K562 (cell line): ENCODE measurements at regions not wholly inside any gene's neighbourhood (a gene's known extent, or its start where the extent isn't known, plus 50 kb on each side); places are given as distances from the start of the nearest gene placed in this dataset.

ENCODE experiments used
- ATAC-seq: fragments of 200-7000 bp; cut with Tn5 transposase; 3 replicates; pipeline ENCODE4 v1.9.1; 2020; ENCODE audit warnings: moderate library complexity
- BruUV-seq: library from RNA; stranded (reverse); fragments of 400-500 nt; replicated peaks from 2 replicates; lab custom pipeline; 2021; lab: Mats Ljungman, UMichigan
- CTCF ChIA-PET: fragments of 300-600 bp; formaldehyde crosslinking; extraction: SDS; loops from one replicate; lab custom pipeline; 2021; ENCODE audit warnings: low intra/inter-chr PET ratio; lab: Yijun Ruan, JAX
- POLR2A ChIA-PET: fragments of 300-600, 350-650 bp; sonication (Branson Sonifier 250); formaldehyde crosslinking; extraction: SDS; loops from one replicate; lab custom pipeline; 2021; ENCODE audit warnings: antibody characterized with exemption, inconsistent platforms; lab: Yijun Ruan, JAX
- DNase-seq, 4 experiments: peaks; one replicate each; pipeline versions ENCODE4 v3.0.0 to v3.0.0-alpha.2; 2011 to 2018; ENCODE audit warnings: low spot score in 3 of 4, mixed read lengths in 3 of 4; ENCODE audit errors: extremely low read depth in 1 of 4
- FAIRE-seq: peaks from 2 replicates; lab custom pipeline; 2011; peaks lifted over from hg19 to GRCh38; lab: Jason Lieb, UNC
- H2AFZ ChIP-seq: 2 replicates; pipeline ENCODE4 v1.6.0; 2011; ENCODE audit warnings: low read depth, low read length, control low read depth, inconsistent platforms
- H3K27ac ChIP-seq: fragments of 200-600 bp; 3 replicates; pipeline ENCODE4 v1.8.0; 2011; ENCODE audit warnings: low read depth, mild to moderate bottlenecking, control low read depth, inconsistent platforms, low read length, moderate library complexity, mixed read lengths; ENCODE audit errors: extremely low read depth
- H3K27me3 ChIP-seq, 2 experiments: fragments of 300-600 bp in 1 of 2; 2 replicates in 1 of 2; 3 replicates in 1 of 2; pipeline versions ENCODE4 v1.6.0 to v1.8.0; 2011; ENCODE audit warnings: inconsistent platforms in 2 of 2, low read length in 2 of 2, mild to moderate bottlenecking in 1 of 2, mixed read lengths in 1 of 2, moderate library complexity in 1 of 2; ENCODE audit not compliant: control insufficient read depth in 2 of 2, insufficient read depth in 2 of 2
- H3K36me3 ChIP-seq: fragments of 300-600 bp; 3 replicates; pipeline ENCODE4 v1.8.0; 2011; ENCODE audit warnings: mild to moderate bottlenecking, low read length, inconsistent platforms; ENCODE audit not compliant: control insufficient read depth, insufficient read depth
- H3K4me1 ChIP-seq, 2 experiments: fragments of 200-600 bp in 1 of 2; replicated peaks in 1 of 2; 2 replicates in 1 of 2; 3 replicates in 1 of 2; pipeline versions ENCODE4 v1.5.1 to v1.8.0; 2011; ENCODE audit warnings: inconsistent platforms in 2 of 2, low read length in 2 of 2, mild to moderate bottlenecking in 1 of 2, mixed read lengths in 1 of 2, moderate library complexity in 1 of 2; ENCODE audit not compliant: control insufficient read depth in 2 of 2, insufficient read depth in 2 of 2
- H3K4me2 ChIP-seq: 2 replicates; pipeline ENCODE4 v1.6.1; 2011; ENCODE audit warnings: low read length, control low read depth, inconsistent platforms, mixed read lengths; ENCODE audit not compliant: insufficient read depth
- H3K4me3 ChIP-seq: fragments of 200-600 bp; sonication (generic), shearing (Covaris generic); 2 replicates; pipeline ENCODE4 v1.5.1; 2016; ENCODE audit warnings: control low read depth, inconsistent platforms
- H3K79me2 ChIP-seq: fragments of 200-600 bp; 3 replicates; pipeline ENCODE4 v1.8.0; 2011; ENCODE audit warnings: low read length, inconsistent platforms; ENCODE audit not compliant: control insufficient read depth, insufficient read depth
- H3K9ac ChIP-seq, 2 experiments: 2 replicates each; pipeline versions ENCODE4 v1.6.0 to v1.6.1; 2011; ENCODE audit warnings: low read depth in 2 of 2, low read length in 2 of 2, control low read depth in 1 of 2, inconsistent platforms in 1 of 2, mild to moderate bottlenecking in 1 of 2, mixed read lengths in 1 of 2; ENCODE audit not compliant: insufficient read depth in 1 of 2
- H3K9me1 ChIP-seq: one replicate; pipeline ENCODE4 v1.6.0; 2011; ENCODE audit warnings: inconsistent platforms, mild to moderate bottlenecking, low read length, moderate library complexity; ENCODE audit not compliant: control insufficient read depth, insufficient read depth
- H3K9me3 ChIP-seq: replicated peaks from 2 replicates; pipeline ENCODE4 v1.5.1; 2011; ENCODE audit warnings: low read depth, low read length, inconsistent platforms; ENCODE audit not compliant: control insufficient read depth, insufficient read depth
- H4K20me1 ChIP-seq: replicated peaks from 2 replicates; pipeline ENCODE4 v1.6.1; 2011; ENCODE audit warnings: low read length, inconsistent platforms, mixed read lengths; ENCODE audit not compliant: control insufficient read depth, insufficient read depth
- BDP1 ChIP-seq: IDR thresholded peaks from 3 replicates; pipeline ENCODE4 v1.6.1; 2011; ENCODE audit not compliant: insufficient read length, insufficient read depth
- FOXK2 ChIP-seq, 2 experiments: fragments of 450-650 bp; IDR thresholded peaks in 1 of 2; conservative IDR thresholded peaks in 1 of 2; 2 replicates each; pipeline ENCODE4 v1.6.1; 2016; ENCODE audit warnings: low read depth in 2 of 2, mild to moderate bottlenecking in 1 of 2
- HDAC3 ChIP-seq: fragments of 450-650 bp; IDR thresholded peaks from 2 replicates; pipeline ENCODE4 v1.6.1; 2018; ENCODE audit warnings: borderline replicate concordance, mild to moderate bottlenecking, moderate library complexity; ENCODE audit not compliant: partially characterized antibody
- HMG20A ChIP-seq: fragments of 450-650 bp; formaldehyde crosslinking; conservative IDR thresholded peaks from 2 replicates; pipeline ENCODE4 v1.4.0; 2020; ENCODE audit warnings: mild to moderate bottlenecking, mixed read lengths
- MIER1 ChIP-seq: fragments of 450-650 bp; IDR thresholded peaks from 2 replicates; pipeline ENCODE4 v1.6.1; 2016; ENCODE audit warnings: antibody characterized with exemption, mild to moderate bottlenecking, low read depth
- NCOA6 ChIP-seq: fragments of 450-650 bp; IDR thresholded peaks from 2 replicates; pipeline ENCODE4 v1.6.1; 2017; ENCODE audit warnings: mild to moderate bottlenecking
- PRDM10 ChIP-seq: fragments of 450-650 bp; IDR thresholded peaks from 2 replicates; pipeline ENCODE4 v1.6.1; 2018; ENCODE audit not compliant: partially characterized antibody
- SMARCA5 ChIP-seq: fragments of 450-650 bp; IDR thresholded peaks from 2 replicates; pipeline ENCODE4 v1.6.1; 2016
- STAG1 ChIP-seq: sonication (generic); formaldehyde crosslinking; IDR thresholded peaks from 2 replicates; pipeline ENCODE4 v1.5.0; 2020; ENCODE audit warnings: missing genetic modification reagents, borderline replicate concordance
- SUPT5H ChIP-seq: fragments of 450-650 bp; IDR thresholded peaks from 2 replicates; pipeline ENCODE4 v1.6.1; 2016
- ZNF3 ChIP-seq: fragments of 250-450 bp; sonication (Bioruptor Pico); IDR thresholded peaks from 2 replicates; pipeline ENCODE4 v1.5.0; 2021; ENCODE audit warnings: mild to moderate bottlenecking, moderate library complexity
- ZNF717 ChIP-seq: fragments of 250-450 bp; sonication (Bioruptor Pico); IDR thresholded peaks from 2 replicates; pipeline ENCODE4 v1.5.0; 2021
- WGBS: fragments of 100-300 bp; shearing (Covaris generic); methylation state at CpG from one replicate; pipeline ENCODE4 v1.1.6; 2016; ENCODE audit warnings: low coverage, mixed read lengths; ENCODE audit not compliant: insufficient coverage; ENCODE audit errors: missing lambda C conversion rate; 5-methylcytosine and 5-hydroxymethylcytosine counted together
- in situ Hi-C: fragments of 300-500 bp; cut with MboI; formaldehyde crosslinking; loops from 4 replicates; pipeline ENCODE4 v1.15.0; 2018; ENCODE audit warnings: inconsistent platforms, mixed read lengths
- intact Hi-C: fragments of 100-400 bp; cut with micrococcal nuclease; formaldehyde crosslinking; loops from 2 replicates; pipeline ENCODE4 v1.14.2; 2022

GRCh38 chr4:28792917-28793597 is 1927.1 kb upstream of the PCDH7 start:
- no peaks in the 10 kb centered on the region for H3K9me3 ChIP-seq

GRCh38 chr4:28799696-28800095 is 1920.5 kb upstream of the PCDH7 start:
- DNase-seq (no peak), ATAC-seq (no peak), FAIRE-seq (no peak)
- Histone ChIP-seq H3K4me3 (no peak overlapping the region), H3K27ac (no peak overlapping the region), H2AFZ (no peak overlapping the region), H3K9me3 (no peaks in the 10 kb centered on the region), H3K27me3 (no peaks in the 10 kb centered on the region), H3K9me1 (no peaks in the 10 kb centered on the region), H3K79me2 (no peaks in the 10 kb centered on the region), H3K4me1 (no peaks in the 10 kb centered on the region), H3K36me3 (no peaks in the 10 kb centered on the region), H3K4me2 (no peak overlapping the region), H4K20me1 (no peaks in the 10 kb centered on the region), H3K9ac (no peak overlapping the region)
- in situ Hi-C loops = loop anchor here (10.0 kb wide), 1 partner anchor 215 kb away; no protein-coding TSS in a partner anchor
- intact Hi-C loops = no loop called here
- CTCF ChIA-PET = no interaction called here
- no TSS peak for BruUV-seq
- POLR2A ChIA-PET = no interaction called here
- 0% methylated on average over 2 of the region's 2 CpGs for WGBS
- TF ChIP-seq HMG20A (CRISPR knock-in tag) (no peak), NCOA6 (no peak), PRDM10 (no peak)

More at GRCh38 chr4:28792917-28793597, 1927.1 kb upstream of the PCDH7 start:
- no peaks in the 10 kb centered on the region for H3K36me3 ChIP-seq
- in situ Hi-C loops (no loop called here), intact Hi-C loops (no loop called here)
- H3K9me1 ChIP-seq = no peaks in the 10 kb centered on the region
- no peak overlapping the region for H3K9ac ChIP-seq
- no peaks in the 10 kb centered on the region for H3K27me3 ChIP-seq
- DNase-seq (no peak), FAIRE-seq (no peak), ATAC-seq (no peak)
- POLR2A ChIA-PET = no interaction called here
- H3K27ac ChIP-seq = no peak overlapping the region
- no peak overlapping the region for H3K4me2 ChIP-seq
- no peak overlapping the region for H2AFZ ChIP-seq
- no peaks in the 10 kb centered on the region for H3K79me2 ChIP-seq
- CTCF ChIA-PET = no interaction called here
- no peak overlapping the region for H3K4me3 ChIP-seq
- TF ChIP-seq ZNF3 (CRISPR knock-in tag) = no peak
- no peak for TF ChIP-seq SUPT5H
- TF ChIP-seq ZNF717 (CRISPR knock-in tag) = no peak
- TF ChIP-seq STAG1 (CRISPR knock-in tag) = no peak
- TF ChIP-seq BDP1 = no peak
- TF ChIP-seq MIER1 = no peak
- no peak for TF ChIP-seq SMARCA5
- no peak for TF ChIP-seq FOXK2 (conservative IDR thresholded peaks at IDR 0.05 in 1 of 2, IDR thresholded peaks at IDR 0.05 in 1 of 2; ENCODE audit: low read depth in 2 of 2)
- no peak for TF ChIP-seq HDAC3
- WGBS = 0% methylated on average over 4 of the region's 4 CpGs
- BruUV-seq = no TSS peak
- H3K4me1 ChIP-seq = no peaks in the 10 kb centered on the region
- H4K20me1 ChIP-seq = no peaks in the 10 kb centered on the region
